Smooth muscle cell (in vitro differentiated cells): ENCODE measurements at regions not wholly inside any gene's neighbourhood (a gene's known extent, or its start where the extent isn't known, plus 50 kb on each side); places are given as distances from the start of the nearest gene placed in this dataset.

Experiments
- DNase-seq: peaks from one replicate; lab custom pipeline; 2025; ENCODE audit not compliant: unreplicated experiment; lab: John Stamatoyannopoulos, UW
- H2AFZ ChIP-seq: fragments of 200-600 bp; sonication (generic); 2 replicates; pipeline ENCODE4 v1.6.0; 2016; ENCODE audit warnings: antibody characterized with exemption, low read depth, mild to moderate bottlenecking
- H3F3A ChIP-seq: fragments of 200-600 bp; sonication (generic); 2 replicates; pipeline ENCODE4 v1.6.0; 2017; ENCODE audit warnings: antibody characterized with exemption, low read depth
- H3K27ac ChIP-seq: fragments of 200-600 bp; sonication (generic); 2 replicates; pipeline ENCODE4 v1.5.1; 2016; ENCODE audit warnings: low read depth, mild to moderate bottlenecking
- H3K27me3 ChIP-seq: fragments of 200-600 bp; sonication (generic); 2 replicates; pipeline ENCODE4 v1.6.1; 2016; ENCODE audit warnings: low read depth, mild to moderate bottlenecking
- H3K36me3 ChIP-seq: fragments of 200-600 bp; sonication (generic); 2 replicates; pipeline ENCODE4 v1.5.1; 2016; ENCODE audit warnings: low read depth
- H3K4me1 ChIP-seq: fragments of 200-600 bp; sonication (generic); 2 replicates; pipeline ENCODE4 v1.5.1; 2016; ENCODE audit warnings: low read depth
- H3K4me2 ChIP-seq: fragments of 200-600 bp; sonication (generic); 2 replicates; pipeline ENCODE4 v1.6.0; 2016; ENCODE audit warnings: mild to moderate bottlenecking
- H3K4me3 ChIP-seq: fragments of 200-600 bp; sonication (generic); 2 replicates; pipeline ENCODE4 v1.5.1; 2016; ENCODE audit warnings: mild to moderate bottlenecking
- H3K79me2 ChIP-seq: fragments of 200-600 bp; sonication (generic); 2 replicates; pipeline ENCODE4 v1.6.0; 2016; ENCODE audit warnings: low read depth, mild to moderate bottlenecking
- H3K9ac ChIP-seq: fragments of 200-600 bp; sonication (generic); 2 replicates; pipeline ENCODE4 v1.6.0; 2016; ENCODE audit warnings: low read depth
- H3K9me3 ChIP-seq: fragments of 200-600 bp; sonication (generic); replicated peaks from 2 replicates; pipeline ENCODE4 v1.5.1; 2016; ENCODE audit warnings: low read depth
- H4K20me1 ChIP-seq: fragments of 200-600 bp; sonication (generic); 2 replicates; pipeline ENCODE4 v1.6.0; 2016; ENCODE audit warnings: low read depth
- WGBS: methylation state at CpG from one replicate; pipeline ENCODE4 v1.1.7; 2016; ENCODE audit warnings: low lambda C conversion rate; 5-methylcytosine and 5-hydroxymethylcytosine counted together
- TF ChIP-seq, protein P1 (sequence below): fragments of 200-600 bp; sonication (generic); IDR thresholded peaks from 2 replicates; pipeline ENCODE4 v1.5.1; 2017; ENCODE audit warnings: borderline replicate concordance, mild to moderate bottlenecking, antibody characterized with exemption; ENCODE audit not compliant: insufficient read depth, poor library complexity, severe bottlenecking

DNA sequence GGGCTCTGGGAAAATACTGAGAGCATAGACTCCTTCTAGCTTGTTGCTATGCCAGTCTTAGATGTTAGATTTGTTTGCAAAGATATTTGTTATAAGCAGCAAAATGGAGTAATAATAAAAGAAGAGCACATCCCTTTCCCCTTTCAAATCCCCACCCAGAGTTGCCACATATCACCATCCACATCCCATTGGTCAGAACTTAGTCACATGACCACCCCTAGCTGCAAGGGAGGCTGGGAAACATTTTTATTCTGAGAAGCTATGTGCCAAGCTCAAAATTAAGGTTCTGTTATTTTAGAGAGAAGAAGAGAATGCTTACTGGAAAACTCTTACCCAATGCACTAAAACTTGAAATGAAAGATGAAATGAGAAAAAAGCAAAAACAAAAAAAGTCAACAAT, 193.9 kb upstream of the MVB12B start:
- Histone ChIP-seq H3K36me3 (no peaks in the 10 kb centered on the region), H4K20me1 (no peaks in the 10 kb centered on the region), H3F3A (no peaks in the 10 kb centered on the region), H3K4me2 (no peak overlapping the region), H3K79me2 (no peaks in the 10 kb centered on the region), H3K9me3 (no peaks in the 10 kb centered on the region), H3K4me3 (no peak overlapping the region), H2AFZ (no peak overlapping the region), H3K4me1 (no peaks in the 10 kb centered on the region), H3K27ac (no peak overlapping the region), H3K9ac (no peak overlapping the region), H3K27me3 (peaks cover 23% of the 10 kb centered on the region)
- TF ChIP-seq, protein P1, sequence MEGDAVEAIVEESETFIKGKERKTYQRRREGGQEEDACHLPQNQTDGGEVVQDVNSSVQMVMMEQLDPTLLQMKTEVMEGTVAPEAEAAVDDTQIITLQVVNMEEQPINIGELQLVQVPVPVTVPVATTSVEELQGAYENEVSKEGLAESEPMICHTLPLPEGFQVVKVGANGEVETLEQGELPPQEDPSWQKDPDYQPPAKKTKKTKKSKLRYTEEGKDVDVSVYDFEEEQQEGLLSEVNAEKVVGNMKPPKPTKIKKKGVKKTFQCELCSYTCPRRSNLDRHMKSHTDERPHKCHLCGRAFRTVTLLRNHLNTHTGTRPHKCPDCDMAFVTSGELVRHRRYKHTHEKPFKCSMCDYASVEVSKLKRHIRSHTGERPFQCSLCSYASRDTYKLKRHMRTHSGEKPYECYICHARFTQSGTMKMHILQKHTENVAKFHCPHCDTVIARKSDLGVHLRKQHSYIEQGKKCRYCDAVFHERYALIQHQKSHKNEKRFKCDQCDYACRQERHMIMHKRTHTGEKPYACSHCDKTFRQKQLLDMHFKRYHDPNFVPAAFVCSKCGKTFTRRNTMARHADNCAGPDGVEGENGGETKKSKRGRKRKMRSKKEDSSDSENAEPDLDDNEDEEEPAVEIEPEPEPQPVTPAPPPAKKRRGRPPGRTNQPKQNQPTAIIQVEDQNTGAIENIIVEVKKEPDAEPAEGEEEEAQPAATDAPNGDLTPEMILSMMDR = no peak
- DNase-seq = no peak

DNA sequence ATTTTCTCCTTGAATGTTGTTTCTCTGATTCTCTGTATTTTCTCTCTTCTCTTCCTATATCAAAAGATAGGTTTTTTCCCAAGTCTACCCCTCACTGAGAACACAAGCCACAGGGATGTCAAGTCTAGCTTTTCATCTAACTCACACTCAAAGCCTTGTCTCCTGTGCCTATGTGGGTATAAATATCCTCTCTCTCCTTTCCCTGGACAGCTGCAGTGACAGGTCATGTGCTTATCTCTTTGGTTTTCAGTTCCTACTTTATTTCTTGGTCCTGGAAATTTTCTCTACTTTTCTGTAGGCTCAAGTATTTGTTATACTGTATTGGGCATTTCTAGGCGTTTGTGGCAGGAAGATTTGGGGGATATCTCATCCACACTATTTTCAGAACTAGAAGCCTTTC, 182.4 kb upstream of the MVB12B start:
- no peak overlapping the region for H3K4me2 ChIP-seq

DNA sequence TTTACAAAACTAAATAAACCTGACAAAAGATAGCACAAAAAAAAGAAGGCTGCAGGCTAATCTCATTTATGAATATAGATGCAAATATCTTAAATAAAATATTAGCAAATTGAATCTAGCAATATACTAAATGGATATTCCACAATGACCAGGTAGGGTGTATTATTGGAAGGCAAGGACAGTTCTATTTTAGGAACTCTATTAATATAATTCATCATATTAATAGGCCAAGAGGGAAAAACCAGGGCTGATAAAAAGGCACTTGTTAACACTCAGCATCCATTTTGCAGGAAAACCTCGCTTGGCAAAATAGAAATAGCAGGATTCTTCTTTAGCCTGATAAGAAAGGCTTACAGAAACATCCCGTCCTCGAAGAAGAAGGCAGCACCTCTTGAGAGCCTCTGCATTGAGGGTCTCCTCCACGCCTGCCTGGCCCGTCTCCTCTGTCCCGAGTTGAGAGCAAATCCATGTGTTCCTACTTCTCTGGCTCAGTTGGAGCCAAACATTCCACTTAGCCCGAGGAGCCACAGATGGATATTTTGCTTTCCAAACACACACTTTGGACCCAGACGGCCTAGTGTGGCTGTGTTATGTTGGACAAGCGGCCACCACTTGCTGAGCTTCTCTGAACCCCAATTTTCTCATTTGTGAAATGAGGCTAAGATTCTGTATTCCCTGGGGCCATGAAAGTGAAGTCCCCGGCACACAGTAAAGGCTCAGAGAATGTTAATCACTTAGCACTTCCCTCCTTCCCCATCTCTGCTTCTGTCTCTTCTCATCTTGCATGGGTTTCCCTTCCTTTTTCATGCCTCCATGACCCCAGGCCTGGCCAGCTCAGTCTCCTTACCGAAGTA, 181.8 kb upstream of the MVB12B start:
- no peak overlapping the region for H3K4me3 ChIP-seq
- no peak overlapping the region for H3K27ac ChIP-seq
- DNase-seq = no peak
- H3K4me2 ChIP-seq = no peak overlapping the region
- H3K9me3 ChIP-seq = no peaks in the 10 kb centered on the region
- H3K4me1 ChIP-seq = no peaks in the 10 kb centered on the region
- no peak overlapping the region for H2AFZ ChIP-seq
- no peak overlapping the region for H3K9ac ChIP-seq
- no peaks in the 10 kb centered on the region for H3F3A ChIP-seq
- no peaks in the 10 kb centered on the region for H3K36me3 ChIP-seq
- 85% methylated on average over 11 of the region's 11 CpGs for WGBS
- peaks cover 37% of the 10 kb centered on the region for H3K27me3 ChIP-seq
- H4K20me1 ChIP-seq = no peaks in the 10 kb centered on the region
- TF ChIP-seq, protein P1 = no peak
- no peaks in the 10 kb centered on the region for H3K79me2 ChIP-seq

More for the DNA sequence above, 182.4 kb upstream of the MVB12B start:
- no peak overlapping the region for H3K4me3 ChIP-seq
- H3K4me1 ChIP-seq = no peaks in the 10 kb centered on the region
- no peaks in the 10 kb centered on the region for H3F3A ChIP-seq
- no peak overlapping the region for H3K9ac ChIP-seq
- WGBS = 87% methylated on average over 1 of the region's 1 CpG
- H3K27me3 ChIP-seq = peaks cover 37% of the 10 kb centered on the region
- TF ChIP-seq, protein P1 = no peak
- H3K27ac ChIP-seq = no peak overlapping the region
- H3K79me2 ChIP-seq = no peaks in the 10 kb centered on the region
- no peaks in the 10 kb centered on the region for H3K9me3 ChIP-seq
- H4K20me1 ChIP-seq = no peaks in the 10 kb centered on the region
- no peaks in the 10 kb centered on the region for H3K36me3 ChIP-seq
- H2AFZ ChIP-seq = no peak overlapping the region
- DNase-seq = no peak

DNA sequence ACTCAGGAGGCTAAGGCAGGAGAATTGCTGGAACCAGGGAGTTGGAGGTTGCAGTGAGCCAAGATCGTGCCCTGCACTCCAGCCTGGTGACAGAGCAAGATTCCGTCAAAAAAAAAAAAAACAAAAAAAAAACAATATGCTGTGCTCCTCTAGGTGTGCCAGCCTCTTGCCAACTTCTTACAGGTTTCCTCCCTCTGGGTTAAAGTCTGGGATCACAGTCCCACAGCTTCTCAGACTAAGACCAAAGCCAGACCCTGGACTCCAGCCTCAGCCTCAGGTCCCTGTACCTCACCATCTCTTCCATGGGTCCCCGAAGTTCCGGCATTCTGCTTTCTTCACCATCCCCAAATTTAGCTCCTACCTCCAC, 180.8 kb upstream of the MVB12B start:
- H3K4me2 ChIP-seq = no peak overlapping the region

More for the DNA sequence above, 180.8 kb upstream of the MVB12B start:
- H3K9me3 ChIP-seq = no peaks in the 10 kb centered on the region
- TF ChIP-seq, protein P1 = no peak
- H3K79me2 ChIP-seq = no peaks in the 10 kb centered on the region
- no peak overlapping the region for H3K9ac ChIP-seq
- H3F3A ChIP-seq = no peaks in the 10 kb centered on the region
- H4K20me1 ChIP-seq = no peaks in the 10 kb centered on the region
- no peak overlapping the region for H2AFZ ChIP-seq
- no peak for DNase-seq
- peaks cover 37% of the 10 kb centered on the region for H3K27me3 ChIP-seq
- no peak overlapping the region for H3K27ac ChIP-seq
- whole genome bisulfite sequencing = 91% methylated on average over 4 of the region's 4 CpGs
- no peak overlapping the region for H3K4me3 ChIP-seq
- no peaks in the 10 kb centered on the region for H3K36me3 ChIP-seq
- H3K4me1 ChIP-seq = no peaks in the 10 kb centered on the region
